Activated T-cell treated with anti-CD3 and anti-CD28 coated beads, Interleukin-2, amount 50 U/mL, for 1 hour (primary cell): ENCODE measurements at regions not wholly inside any gene's neighbourhood (a gene's known extent, or its start where the extent isn't known, plus 50 kb on each side); places are given as distances from the start of the nearest gene placed in this dataset.
A peak's percentile ranks its signal among the peaks of the same experiment; 100 is the strongest.
"Not testable (repeated sequence)": the region's sequence is repeated elsewhere in the genome, so short reads cannot be mapped to it uniquely, and the experiment has no call there.

ENCODE experiments used
- DNase-seq: peaks from one replicate; pipeline ENCODE4 v3.0.0-alpha.2; 2020

DNA sequence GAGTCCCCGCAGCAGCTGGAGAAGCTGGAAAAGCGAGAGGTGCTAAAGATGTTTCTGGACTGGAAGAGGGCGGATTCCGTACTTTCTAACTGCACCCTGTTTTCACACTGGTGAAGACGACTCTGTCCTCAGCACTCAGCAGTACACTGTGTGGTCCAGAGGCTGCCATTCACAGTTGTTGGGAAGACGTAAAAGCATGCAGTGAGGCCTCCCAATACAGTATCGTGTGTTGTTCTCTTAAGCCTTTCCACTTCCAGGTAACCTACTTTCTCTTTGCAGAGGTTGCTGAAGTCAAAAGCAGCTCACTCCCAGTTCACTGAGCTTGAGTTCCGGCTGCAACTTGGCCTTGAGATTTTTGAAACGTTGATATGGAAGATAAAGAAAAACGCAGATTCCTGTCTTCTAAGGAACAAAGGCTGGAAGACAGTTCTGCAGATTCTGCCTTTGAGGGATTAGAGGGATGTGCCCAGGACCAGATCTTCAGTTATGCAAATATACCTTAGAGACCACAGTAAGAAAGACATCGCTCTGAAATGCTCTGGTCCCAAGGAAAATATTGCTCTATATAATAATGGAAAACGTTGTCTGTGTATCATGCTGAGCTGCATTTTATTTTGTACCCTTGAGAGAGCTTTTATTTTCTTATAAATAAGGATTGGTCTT is 540.9 kb downstream of the TRIML1 start:
- DNase-seq = no peak

DNA sequence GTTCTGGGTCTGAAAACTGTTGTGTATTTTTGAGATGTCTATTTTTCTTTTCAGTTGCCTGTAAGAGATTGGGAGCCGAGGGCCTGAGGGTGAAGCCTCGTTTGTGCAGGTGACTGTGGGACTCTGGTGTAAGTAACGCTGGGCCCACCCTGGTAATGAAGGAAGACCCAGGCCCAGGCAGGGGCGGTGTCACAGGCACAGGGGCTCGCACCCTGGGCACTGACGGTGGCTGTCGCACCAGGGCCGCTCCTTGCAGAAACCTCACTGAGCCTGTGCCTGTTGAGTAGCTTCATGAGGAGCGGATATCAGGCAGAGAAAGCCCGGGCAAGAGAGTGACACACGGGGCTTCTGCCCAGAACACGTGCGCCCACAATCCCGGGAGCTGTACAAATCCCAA is 541.4 kb downstream of the TRIML1 start:
- DNase-seq = no peak

DNA sequence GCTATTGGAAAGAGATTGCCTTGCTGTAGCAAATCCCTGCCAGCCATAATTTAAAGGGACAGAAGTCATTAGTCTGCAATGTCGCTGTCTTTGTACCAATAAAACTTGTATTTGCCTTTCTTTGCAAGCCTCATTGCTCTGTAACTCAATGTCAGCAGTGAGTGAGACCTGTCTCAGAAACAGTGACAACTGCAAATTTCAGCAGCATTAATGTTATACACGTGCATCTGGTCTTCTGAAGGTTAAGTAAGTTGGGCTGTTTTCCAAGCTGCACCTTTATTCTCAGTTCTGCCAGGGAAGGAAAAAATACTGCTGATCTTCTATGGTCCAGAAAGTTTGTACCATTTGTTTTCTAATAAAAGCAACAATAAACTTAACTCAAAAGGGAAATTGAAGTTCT is 543.1 kb downstream of the TRIML1 start:
- DNase-seq = no peak

DNA sequence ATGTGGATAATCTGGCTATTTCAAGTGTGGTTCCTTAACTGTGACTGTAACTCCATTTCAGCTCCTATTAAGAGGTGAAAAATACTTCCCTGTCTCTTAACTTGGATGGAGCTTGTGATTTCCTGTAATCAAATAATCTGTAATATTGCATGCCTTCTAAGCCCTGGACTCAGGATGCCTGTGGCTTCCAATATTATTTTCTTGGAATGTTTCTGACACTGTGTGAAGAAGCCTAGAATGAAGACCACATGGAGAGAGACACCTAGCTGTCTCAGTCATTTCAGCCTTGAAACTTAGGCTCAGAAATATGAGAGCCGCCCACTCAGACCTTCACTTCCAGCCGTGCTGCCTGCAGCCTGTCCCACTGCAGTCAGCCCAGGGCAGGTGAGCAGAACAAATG is 544.3 kb downstream of the TRIML1 start:
- DNase-seq = no peak

DNA sequence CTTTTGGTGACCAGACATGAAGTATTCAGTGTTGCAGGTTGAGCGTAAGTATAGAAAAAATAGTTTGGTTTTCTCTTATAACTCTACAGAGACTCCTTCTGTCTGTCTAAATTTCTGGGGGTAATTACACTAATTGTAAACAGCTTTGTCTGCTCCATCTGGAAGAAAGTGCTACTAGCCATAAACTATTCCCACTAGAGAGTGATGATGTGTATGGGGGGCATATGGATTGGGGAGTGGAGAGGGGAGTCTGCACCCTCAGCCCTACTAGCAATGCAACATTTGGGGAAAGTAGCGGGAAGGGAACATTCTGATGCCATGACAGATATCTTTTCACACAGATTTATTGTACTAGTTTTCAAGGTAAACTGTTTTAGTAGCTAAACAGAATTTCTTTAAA is 549.7 kb downstream of the TRIML1 start:
- DNase-seq = no peak

DNA sequence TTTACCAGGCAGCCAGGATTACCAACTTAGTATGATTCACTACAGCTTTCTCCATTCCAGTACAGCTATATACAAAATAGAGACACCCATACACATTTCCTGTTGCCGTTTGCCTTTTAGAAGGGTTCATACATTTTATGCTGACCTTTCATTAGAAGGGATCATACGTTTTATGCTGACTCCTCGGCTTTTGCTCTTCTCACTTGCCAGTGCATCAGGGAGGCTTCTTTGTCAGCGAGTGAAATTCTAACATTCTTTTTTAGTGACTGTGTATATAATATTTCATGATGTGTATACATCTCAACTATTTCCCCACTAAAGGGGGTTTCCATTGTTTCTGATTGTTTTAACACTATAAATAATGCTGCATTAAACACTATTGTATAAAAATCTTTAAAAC is 552.6 kb downstream of the TRIML1 start:
- DNase-seq = no peak

DNA sequence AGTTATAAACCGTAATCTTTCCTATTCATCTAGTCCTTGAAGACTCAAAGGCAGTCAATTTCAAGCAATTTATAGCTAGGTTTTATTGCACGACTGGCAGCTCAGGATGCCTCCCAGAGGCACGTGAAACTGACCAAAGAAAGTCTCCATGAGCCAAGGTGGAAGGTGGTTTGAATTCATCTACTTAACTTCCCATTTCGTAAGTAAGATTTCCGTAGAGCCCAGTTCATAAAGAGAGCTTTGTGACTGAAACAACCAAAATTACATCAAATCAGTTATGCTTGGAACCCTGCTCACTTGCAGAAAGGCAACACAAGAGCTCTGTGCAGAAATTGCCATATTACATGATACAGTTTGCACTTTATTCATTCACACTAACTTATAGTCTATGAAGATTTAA is 556.0 kb downstream of the TRIML1 start:
- DNase-seq = no peak

DNA sequence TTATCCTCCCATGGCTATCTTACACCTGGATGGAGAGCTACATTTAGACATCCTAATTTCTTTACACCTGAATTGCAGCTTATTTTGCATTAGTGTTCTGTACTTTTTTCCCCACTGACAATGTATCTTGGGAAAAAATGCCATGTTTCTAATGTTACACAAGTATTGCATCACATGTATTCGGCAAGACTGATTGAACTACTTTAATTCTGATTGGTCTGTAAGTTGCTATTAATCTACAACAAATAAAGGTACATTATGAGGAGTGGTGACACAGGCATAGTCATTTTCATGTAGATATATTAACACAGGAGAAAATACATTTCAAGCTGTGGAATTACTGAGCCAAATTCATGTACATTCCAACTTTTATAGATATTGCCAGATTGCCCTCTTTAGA is 558.0 kb downstream of the TRIML1 start:
- no peak for DNase-seq

DNA sequence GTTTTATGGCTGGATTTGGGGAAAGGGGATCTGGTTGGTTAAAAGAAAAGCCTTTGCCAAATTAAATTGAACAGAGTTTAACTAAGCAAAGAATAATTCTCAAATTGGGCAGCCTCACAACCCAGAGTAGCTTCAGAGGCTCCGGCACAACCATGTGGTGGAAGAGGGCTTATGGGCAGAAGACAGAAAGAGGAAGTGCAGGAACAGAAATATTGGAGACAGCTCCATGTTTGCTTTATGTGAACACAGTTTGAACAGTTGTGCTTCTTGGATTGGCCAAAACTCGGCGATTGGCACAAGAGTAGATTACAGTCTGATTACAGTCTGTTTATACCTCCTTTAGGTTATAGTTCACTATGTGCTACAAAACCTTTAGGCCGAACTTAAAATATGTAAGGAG is 562.7 kb downstream of the TRIML1 start:
- DNase-seq = no peak

DNA sequence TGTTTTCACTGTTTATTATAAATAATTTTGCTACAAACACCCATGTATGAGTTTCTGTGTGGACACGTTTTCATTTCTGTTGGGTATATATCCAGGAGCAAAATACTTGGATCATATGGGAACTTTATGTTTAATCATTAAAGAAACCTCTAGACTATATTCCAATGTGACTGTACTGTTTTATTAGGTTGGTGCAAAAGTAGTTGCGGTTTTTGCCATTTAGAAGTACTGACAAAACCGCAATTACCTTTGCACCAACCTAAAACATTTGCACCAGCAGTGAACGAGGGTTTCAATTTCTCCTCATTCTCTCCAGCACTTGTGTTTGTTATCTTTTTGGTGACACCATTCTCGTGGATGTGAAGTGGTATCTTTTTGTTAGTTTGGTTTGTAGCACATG is 565.0 kb downstream of the TRIML1 start:
- DNase-seq = no peak

DNA sequence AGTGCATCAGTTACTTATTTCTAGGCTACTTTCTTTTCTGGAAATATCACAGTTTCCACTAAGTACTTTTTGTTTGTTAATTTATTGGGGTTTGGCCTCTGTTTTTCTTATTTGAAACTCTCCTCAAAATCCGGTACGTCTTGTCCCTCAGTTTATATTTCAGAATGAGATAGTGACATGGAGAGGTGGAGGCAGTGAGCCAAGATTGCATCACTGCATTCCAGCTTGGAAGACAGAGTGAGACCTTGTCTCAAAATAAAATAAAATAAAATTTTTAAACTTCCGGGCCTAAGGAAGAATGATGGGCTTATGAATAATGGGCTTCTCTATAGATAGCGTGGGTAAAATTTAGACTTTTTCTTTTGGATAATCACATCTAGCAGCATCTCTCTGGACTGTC is 567.8 kb downstream of the TRIML1 start:
- no peak for DNase-seq

DNA sequence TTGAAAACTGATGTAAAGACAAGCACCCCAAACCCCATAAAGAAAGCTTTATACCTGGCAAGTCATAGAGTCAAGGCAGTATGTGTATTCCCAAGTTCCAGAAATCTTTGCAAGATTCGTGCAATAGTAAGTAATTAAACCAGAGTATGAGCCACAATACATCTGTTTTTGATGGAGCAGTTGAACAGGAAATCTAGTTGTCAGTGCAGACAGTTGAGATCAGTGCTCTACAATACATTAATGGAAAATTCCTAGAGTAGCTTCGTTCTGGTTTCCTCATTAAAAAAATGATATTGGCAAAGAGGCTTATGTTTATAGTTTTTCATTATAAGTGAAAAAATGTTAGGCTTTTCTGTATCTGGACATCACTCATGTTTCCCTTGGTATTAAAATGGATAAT is 575.3 kb downstream of the TRIML1 start:
- DNase-seq = no peak

DNA sequence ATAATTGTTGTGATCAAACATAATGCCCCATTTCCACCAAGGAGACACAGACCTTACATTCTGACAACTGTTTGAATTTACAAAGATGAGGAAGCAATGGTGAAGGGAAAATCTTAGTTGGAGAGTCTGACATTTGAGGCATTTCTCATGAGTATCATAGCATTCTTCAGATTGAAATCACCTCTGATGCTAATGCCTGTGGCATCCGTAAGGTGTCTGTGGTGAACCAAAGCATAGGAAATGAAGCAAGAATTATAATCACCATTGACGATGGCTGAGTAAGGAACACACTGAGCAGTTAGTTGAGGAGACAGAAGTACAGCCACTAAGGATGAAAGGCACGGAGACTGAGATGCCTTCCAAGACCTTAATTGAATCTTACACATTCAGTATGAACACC is 575.7 kb downstream of the TRIML1 start:
- no peak for DNase-seq

DNA sequence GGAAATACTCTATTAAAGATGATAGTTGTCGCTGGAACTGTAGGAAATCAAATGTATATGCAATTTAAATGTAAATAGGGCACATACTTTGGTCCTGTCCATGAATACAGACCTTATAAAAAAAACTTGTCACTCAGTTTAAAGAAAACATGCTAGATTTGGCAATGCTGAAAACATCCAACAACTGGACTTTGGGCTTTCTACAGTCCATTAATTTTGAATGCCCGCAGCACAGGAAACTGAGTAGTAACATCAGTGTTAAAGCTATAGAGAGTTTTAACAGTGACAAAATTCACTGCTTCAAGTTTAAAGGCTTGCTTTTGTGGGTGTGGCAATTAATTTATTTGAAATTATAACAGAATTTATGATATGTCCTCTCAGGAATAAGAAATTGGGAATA is 578.4 kb downstream of the TRIML1 start:
- DNase-seq = no peak

DNA sequence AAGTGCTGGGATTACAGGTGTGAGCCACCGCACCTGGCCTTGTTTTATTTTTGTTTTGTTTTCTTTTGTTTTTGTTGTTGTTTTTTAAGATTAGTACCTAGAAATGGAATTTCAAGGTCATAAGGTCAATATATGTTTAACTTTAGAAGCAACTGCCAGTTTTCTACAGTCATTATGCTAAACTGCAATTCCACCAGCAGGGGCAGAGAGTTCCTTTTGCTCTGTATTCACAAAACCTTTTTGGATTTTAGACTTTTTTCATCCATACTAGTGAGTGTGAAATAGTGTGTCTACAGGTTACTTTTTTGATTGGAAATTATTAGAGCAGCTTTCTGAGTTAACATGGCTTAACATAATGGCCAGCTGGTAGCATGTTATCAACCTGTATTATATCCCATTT is 580.6 kb downstream of the TRIML1 start:
- no peak for DNase-seq

DNA sequence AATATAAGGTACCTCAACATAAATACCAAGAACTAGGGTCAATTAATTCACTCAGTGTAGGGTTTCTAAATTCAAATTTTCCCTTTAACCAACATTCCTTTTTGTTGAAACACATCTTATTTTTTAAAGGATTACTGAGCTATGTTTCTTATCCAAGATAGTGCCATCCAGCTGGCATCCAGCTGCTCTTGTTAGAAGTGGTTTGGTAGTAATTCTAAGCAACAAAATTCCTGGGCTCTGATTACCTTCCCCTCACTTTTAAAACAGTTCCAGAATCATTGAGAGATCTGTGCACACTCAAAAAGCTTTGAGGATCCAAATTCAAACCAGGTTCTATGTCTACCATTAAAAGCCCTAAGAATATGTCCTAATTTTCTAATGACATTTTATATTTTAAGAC is 583.7 kb downstream of the TRIML1 start:
- DNase-seq = no peak

DNA sequence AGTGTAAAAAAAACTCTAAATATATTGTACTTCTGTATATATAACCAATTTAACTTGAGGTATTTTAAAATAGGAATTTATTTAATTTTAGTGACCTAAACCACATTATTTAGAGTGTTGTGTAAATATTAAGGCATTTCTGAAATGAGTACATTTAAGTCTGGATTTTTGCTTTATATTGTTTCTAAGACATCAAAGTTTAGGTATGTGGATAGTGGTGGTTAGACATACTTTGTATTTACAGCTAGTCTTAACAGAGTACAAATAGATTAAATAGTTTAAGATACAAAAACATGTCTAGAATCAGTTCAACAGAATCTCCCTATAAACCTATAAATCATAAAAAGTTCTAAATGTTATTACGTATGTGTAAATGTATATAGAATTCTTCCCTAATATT is 588.5 kb downstream of the TRIML1 start:
- no peak for DNase-seq

DNA sequence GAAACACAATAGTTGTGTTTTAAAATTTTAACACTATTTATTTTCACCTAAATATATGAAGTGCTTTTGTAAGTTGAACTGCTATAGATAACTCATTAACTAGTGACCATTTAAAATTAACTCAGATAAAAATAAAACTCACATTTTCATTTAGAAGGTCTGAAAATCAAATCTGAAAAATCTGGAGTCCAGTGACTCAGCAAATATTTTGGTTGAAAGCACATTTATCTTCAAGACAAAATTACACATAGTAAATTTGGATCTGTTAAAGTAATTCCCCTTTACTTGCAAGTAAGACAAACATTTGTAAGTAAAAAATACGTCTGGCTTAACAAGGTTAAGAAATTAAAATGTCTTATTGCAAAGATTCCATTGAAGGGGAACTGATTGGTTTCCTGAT is 589.1 kb downstream of the TRIML1 start:
- no peak for DNase-seq

DNA sequence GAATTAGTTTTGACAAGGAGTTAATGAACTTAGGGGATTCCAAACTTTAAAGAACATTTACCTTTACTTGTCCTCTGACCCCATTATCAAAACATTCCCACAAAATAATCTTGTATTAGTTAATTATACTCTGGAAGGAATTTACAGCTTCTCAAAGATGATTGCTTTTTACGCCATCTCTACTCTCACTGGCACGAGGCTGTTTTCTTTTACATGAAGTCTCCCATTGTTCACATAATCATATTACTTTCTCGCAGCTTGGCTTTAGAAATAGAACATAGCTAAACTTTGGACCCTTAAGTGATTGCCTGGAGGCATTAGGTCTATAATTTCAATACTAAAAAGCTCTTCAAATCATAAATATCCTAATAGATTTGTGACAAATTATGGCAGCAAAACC is 592.9 kb downstream of the TRIML1 start:
- DNase-seq = no peak

DNA sequence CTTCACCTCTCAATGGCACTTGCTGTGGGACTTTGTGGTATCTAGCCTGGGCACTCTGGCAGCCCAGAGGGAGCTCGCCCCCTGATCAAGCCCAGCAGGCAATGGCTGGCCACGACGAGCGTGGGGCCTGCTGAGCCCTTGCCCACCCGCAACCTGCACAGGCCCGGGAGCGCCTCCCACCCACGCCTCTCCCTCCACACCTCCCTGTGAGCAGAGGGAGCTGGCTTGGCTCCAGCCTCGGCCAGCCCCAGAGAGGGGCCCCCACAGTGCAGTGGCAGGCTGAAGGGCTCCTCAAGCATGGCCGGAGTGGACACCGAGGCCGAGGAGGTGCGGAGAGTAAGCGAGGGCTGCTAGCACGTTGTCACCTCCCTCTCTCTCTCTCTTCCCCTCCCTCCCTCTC is 595.8 kb downstream of the TRIML1 start:
- DNase-seq = no peak

DNA sequence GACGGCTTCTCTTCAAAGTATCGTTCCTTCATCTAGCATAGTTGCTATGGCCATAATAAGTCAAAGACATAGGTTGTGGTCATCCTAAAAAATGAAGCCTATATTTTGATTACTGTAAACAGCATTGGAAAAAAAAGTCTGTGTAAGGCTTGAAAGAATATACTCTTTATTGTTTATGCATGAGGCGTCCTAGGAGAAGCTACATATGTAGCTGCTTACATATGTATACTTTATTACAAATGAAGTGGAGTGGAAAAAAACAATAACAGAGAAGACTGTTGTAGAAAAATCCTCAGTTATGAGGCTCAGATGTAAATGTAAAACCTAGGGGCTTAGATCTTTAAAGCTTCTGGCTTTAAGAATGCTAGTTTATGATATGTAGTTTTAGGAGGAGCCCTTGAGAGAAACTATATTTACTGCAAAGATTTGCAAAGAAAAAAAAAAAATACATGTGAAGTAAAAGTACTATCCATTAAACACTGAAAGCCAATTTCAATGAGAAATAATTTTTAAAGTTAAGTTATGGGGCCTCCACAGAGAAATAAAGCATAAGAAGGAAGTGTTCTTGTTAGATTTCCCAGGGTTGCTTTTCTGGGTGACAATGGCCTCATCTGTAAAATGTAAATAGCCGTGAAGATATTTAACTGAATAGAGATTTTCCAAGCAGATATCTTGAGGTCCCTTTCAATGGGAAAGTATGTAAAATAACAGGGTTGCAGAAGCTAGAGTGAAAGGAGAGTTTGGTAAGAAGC is 598.2 kb downstream of the TRIML1 start:
- DNase-seq = no peak

DNA sequence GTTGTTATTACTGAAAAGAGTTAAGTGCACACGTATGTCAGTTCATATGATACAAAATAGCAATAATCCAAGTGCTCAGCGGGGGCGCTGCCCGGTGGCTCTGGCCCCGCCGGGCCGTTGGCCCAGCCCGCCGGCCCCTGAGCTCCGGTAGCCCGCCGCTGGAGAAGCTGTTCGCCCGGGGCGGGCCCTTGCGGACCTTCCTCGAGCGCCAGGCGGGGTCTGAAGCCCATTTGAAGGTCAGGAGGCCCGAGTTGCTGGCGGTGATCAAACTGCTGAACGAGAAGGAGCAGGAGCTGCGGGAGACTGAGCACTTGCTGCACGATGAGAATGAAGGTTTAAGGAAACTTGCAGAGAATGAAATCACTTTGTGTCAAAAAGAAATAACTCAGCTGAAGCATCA is 599.0 kb downstream of the TRIML1 start:
- DNase-seq = peak; percentile 18

DNA sequence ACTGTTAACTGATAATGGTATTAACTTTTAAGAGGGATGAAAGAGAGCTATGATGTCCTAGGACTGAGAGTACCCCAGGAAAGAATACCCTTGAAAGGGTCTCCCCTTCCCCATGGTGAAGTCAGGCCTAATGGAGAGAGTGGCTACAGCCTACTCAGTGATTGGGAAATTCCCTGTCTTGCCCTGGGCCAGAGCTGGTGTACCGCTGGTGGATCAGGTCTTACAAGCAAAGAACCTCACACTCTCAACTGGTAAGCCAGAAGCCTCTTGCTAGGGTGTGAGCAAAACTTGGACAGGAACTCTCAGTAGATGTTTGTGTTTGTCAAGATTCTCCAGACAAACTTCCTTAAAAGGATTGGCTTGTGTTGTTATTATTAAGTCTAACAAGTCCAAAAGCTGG is 600.9 kb downstream of the TRIML1 start:
- not testable (repeated sequence) for DNase-seq

DNA sequence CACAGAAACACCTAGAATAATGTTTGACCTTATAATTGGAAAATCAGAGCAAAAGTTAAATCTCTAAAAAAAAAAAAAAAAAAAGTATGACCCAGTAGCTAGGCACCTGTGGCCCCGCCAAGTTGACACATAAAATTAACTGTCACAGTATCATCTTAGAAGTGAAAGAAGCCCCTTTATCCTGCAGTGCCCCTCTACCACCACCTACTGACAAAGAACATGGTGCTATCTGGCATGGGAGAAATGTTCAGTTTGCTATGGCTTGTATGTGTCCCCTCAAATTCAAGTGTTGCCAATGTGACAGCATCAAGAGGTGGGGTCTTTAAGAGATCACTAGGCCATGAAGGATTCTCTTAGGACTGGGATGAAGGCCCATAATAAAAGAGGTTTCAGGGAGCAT is 601.5 kb downstream of the TRIML1 start:
- DNase-seq = not testable (repeated sequence)

DNA sequence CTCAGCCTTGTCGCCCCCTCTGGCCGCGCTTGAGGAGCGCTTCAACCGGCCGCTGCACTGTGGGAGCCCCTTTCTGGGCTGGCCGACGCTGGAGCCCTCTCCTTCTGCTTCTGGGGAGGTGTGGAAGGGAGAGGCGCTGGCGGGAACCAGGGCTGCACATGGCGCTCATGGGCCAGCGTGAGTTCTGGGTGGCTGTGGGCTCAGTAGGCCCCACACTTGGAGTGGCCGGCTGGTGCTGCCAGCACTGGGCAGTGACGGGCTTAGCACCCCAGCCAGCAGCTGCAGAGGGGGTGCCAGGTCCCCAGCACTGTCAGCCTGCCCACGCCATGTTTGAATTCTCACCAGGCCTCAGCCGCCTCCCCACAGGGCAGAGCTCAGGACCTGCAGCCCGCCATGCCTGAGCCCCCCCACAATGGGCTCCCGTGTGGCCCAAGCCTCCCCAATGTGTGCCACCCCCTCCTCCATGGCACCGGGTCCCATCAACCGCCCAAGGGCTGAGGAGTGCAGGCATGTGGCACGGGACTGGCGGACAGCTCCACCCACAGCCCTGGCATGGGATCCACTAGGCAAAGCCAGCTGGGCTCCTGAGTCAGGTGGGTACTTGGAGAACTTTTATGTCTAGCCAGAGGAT is 615.2 kb downstream of the TRIML1 start:
- no peak for DNase-seq
